Kidney epithelial cell (primary cell): ENCODE measurements at regions not wholly inside any gene's neighbourhood (a gene's known extent, or its start where the extent isn't known, plus 50 kb on each side); places are given as distances from the start of the nearest gene placed in this dataset.
A peak's percentile ranks its signal among the peaks of the same experiment; 100 is the strongest.

Experiments used
- DNase-seq: peaks from one replicate; pipeline ENCODE4 v3.0.0-alpha.2; 2010; ENCODE audit warnings: low read depth
- H3K27me3 ChIP-seq: 2 replicates; pipeline ENCODE4 v1.6.0; 2011; ENCODE audit warnings: low read length; ENCODE audit not compliant: control insufficient read depth, insufficient read depth
- H3K36me3 ChIP-seq: 2 replicates; pipeline ENCODE4 v1.5.1; 2011; ENCODE audit warnings: low read length; ENCODE audit not compliant: control insufficient read depth, insufficient read depth
- H3K4me3 ChIP-seq: 2 replicates; pipeline ENCODE4 v1.5.1; 2011; ENCODE audit warnings: low read depth, mild to moderate bottlenecking, control low read depth, low read length
- TF ChIP-seq, protein P1 (sequence below): IDR thresholded peaks from 2 replicates; pipeline ENCODE4 v1.5.1; 2011; ENCODE audit warnings: mild to moderate bottlenecking, moderate library complexity, low read length, control low read depth, inconsistent platforms; ENCODE audit not compliant: insufficient read depth, poor library complexity, severe bottlenecking

DNA sequence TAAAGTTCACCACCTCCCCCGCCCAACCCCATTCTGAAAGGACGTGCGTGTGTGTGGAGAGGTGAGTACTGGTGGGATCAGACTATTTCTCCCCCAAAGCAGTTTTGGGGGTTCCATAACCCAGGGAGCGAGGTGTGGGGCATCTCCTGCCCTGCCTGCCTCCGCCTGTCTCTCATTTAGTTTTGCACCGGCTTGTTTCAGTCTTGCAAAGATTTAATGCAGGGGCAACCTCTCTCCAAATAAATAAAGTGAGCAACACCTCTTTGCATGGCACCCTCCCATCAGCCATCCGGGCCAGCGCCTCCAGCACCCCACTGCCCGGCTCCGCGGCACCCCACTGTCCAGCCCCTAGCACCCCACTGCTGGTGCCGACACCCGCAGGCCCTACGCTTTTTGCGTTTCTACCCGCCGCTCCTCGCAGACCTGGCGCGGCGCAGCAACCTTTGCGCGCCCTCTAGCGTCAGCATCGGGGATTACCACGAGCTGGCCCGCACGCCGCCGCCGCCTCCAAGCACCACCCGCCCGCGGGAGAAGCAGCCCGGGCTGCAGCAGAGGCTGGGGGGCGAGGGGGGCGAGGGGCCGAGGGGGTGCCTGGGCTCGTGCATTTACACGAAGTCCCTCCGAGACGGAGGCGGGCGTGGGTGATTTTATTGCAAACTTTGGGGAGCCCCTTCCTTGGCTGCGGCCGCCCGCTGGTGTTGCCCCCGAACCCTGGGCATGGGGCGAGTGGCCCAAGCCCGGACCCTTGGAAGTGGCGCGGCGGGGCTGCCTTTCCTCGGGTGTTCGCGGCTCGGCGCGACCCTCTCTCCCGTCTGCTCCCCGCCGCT lies 55.8 kb upstream of the VRK1 start:
- no peak for DNase-seq
- Histone ChIP-seq H3K27me3 (peaks cover 27% of the 10 kb centered on the region), H3K4me3 (peak overlapping the region; percentile 35), H3K36me3 (no peaks in the 10 kb centered on the region)
- TF ChIP-seq, protein P1, sequence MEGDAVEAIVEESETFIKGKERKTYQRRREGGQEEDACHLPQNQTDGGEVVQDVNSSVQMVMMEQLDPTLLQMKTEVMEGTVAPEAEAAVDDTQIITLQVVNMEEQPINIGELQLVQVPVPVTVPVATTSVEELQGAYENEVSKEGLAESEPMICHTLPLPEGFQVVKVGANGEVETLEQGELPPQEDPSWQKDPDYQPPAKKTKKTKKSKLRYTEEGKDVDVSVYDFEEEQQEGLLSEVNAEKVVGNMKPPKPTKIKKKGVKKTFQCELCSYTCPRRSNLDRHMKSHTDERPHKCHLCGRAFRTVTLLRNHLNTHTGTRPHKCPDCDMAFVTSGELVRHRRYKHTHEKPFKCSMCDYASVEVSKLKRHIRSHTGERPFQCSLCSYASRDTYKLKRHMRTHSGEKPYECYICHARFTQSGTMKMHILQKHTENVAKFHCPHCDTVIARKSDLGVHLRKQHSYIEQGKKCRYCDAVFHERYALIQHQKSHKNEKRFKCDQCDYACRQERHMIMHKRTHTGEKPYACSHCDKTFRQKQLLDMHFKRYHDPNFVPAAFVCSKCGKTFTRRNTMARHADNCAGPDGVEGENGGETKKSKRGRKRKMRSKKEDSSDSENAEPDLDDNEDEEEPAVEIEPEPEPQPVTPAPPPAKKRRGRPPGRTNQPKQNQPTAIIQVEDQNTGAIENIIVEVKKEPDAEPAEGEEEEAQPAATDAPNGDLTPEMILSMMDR = peak; percentile 74

- H3K36me3 ChIP-seq = no peaks in the 10 kb centered on the region
- peaks cover 12% of the 10 kb centered on the region for H3K27me3 ChIP-seq
- TF ChIP-seq, protein P1 = no peak
- H3K4me3 ChIP-seq = no peak overlapping the region
- no peak for DNase-seq
These were observed 52.9 kb upstream of the VRK1 start for GRCh38 chr14:96744262-96744661.

GRCh38 chr14:96745500-96746051 lies 51.6 kb upstream of the VRK1 start:
- Histone ChIP-seq H3K27me3 (peaks cover 9% of the 10 kb centered on the region), H3K4me3 (no peak overlapping the region), H3K36me3 (no peaks in the 10 kb centered on the region)
- DNase-seq = no peak
- TF ChIP-seq, protein P1 = no peak

GRCh38 chr14:96746101-96746500 lies 51.1 kb upstream of the VRK1 start:
- Histone ChIP-seq H3K4me3 (no peak overlapping the region), H3K27me3 (peaks cover 8% of the 10 kb centered on the region), H3K36me3 (no peaks in the 10 kb centered on the region)
- TF ChIP-seq, protein P1 = no peak
- DNase-seq = no peak

DNA sequence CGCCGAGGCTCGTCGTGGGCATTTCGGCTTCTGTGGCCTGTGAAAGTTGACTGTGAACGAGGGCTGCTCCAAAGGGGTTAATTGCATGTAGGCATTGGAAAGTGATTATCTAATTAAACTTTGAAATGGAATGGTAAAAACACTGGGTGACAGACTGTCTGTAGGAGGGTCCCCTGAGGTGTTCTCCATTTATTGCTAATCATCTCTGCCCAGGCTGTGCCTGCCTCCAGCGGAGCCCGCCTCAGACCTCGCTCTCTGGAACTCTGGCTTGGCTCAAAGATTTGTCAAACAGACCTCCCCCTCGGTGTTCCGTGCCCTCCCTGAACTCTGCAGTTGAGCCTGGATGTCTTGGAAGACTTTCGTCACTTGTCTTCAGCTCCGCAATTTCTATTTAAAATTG lies 50.2 kb upstream of the VRK1 start:
- TF ChIP-seq, protein P1 = no peak
- peaks cover under 1% of the 10 kb centered on the region for H3K27me3 ChIP-seq
- H3K36me3 ChIP-seq = no peaks in the 10 kb centered on the region
- H3K4me3 ChIP-seq = no peak overlapping the region
- no peak for DNase-seq
